HCT116 (cell line): ENCODE measurements at regions not wholly inside any gene's neighbourhood (a gene's known extent, or its start where the extent isn't known, plus 50 kb on each side); places are given as distances from the start of the nearest gene placed in this dataset.

ENCODE experiments used
- ATAC-seq: fragments of 200-7000 bp; cut with Tn5 transposase; 2 replicates; pipeline ENCODE4 v1.9.1; 2020; ENCODE audit warnings: mild to moderate bottlenecking, moderate library complexity
- BruUV-seq: library from RNA; stranded (reverse); fragments of 400-500 nt; replicated peaks from 2 replicates; lab custom pipeline; 2021; lab: Mats Ljungman, UMichigan
- CTCF ChIA-PET: fragments of 300-600 bp; sonication (Branson Sonifier 250); formaldehyde crosslinking; loops from one replicate; lab custom pipeline; 2021; ENCODE audit warnings: antibody characterized with exemption; lab: Charles Lee
- POLR2A ChIA-PET: fragments of 300-600, 350-600 bp; sonication (Branson Sonifier 250); formaldehyde crosslinking; loops from one replicate; lab custom pipeline; 2021; ENCODE audit warnings: antibody characterized with exemption; lab: Charles Lee
- RAD21 ChIA-PET, 2 experiments: fragments of 300-600 bp; sonication (Branson Sonifier 250); formaldehyde crosslinking; loops; one replicate each; lab custom pipeline; 2023; ENCODE audit warnings: low total read pairs in 2 of 2; ENCODE audit not compliant: uncharacterized antibody in 2 of 2, unreplicated experiment in 2 of 2, low non-redundant PET in 1 of 2; lab: Charles Lee
- DNase-seq: peaks from one replicate; pipeline ENCODE4 v3.0.0-alpha.2; 2010; ENCODE audit warnings: low read depth, low spot score
- H2AFZ ChIP-seq: fragments of 200-600 bp; shearing (Covaris generic), sonication (generic); 2 replicates; pipeline ENCODE4 v1.6.1; 2017; ENCODE audit warnings: low read depth, mixed run types, mixed read lengths, antibody characterized with exemption, low read length; ENCODE audit not compliant: poor library complexity, severe bottlenecking
- H3K27ac ChIP-seq: 2 replicates; pipeline ENCODE4 v1.5.1; 2012; ENCODE audit warnings: low read depth, low read length
- H3K27me3 ChIP-seq: fragments of 200-600 bp; sonication (generic); 2 replicates; pipeline ENCODE4 v1.6.1; 2016; ENCODE audit warnings: mixed run types, low read length, mixed read lengths; ENCODE audit not compliant: insufficient read depth
- H3K36me3 ChIP-seq, 2 experiments: fragments of 200-500 bp in 1 of 2; fragments of 200-600 bp in 1 of 2; sonication (Bioruptor generic) in 1 of 2; sonication (generic) in 1 of 2; 2 replicates each; pipeline versions ENCODE4 v1.5.1 to v1.6.1; 2014 to 2016; ENCODE audit warnings: low read length in 2 of 2, inconsistent platforms in 1 of 2, mixed read lengths in 1 of 2, mixed run types in 1 of 2; ENCODE audit not compliant: insufficient read depth in 2 of 2, control insufficient read depth in 1 of 2
- H3K4me1 ChIP-seq, 2 experiments: fragments of 200-600 bp in 1 of 2; sonication (generic) in 1 of 2; 2 replicates each; pipeline versions ENCODE4 v1.5.1 to v1.6.1; 2012 to 2017; ENCODE audit warnings: low read length in 2 of 2, inconsistent platforms in 1 of 2, mild to moderate bottlenecking in 1 of 2, mixed read lengths in 1 of 2, mixed run types in 1 of 2, moderate library complexity in 1 of 2; ENCODE audit not compliant: insufficient read depth in 2 of 2, control insufficient read depth in 1 of 2
- H3K4me2 ChIP-seq: fragments of 200-600 bp; sonication (generic); 2 replicates; pipeline ENCODE4 v1.6.1; 2017; ENCODE audit warnings: mixed run types, low read length, mixed read lengths
- H3K4me3 ChIP-seq, 2 experiments: fragments of 200-600 bp in 1 of 2; sonication (generic) in 1 of 2; replicated peaks in 1 of 2; 2 replicates each; pipeline ENCODE4 v1.5.1; 2011 to 2016; ENCODE audit warnings: low read length in 2 of 2, control low read depth in 1 of 2, low read depth in 1 of 2, mild to moderate bottlenecking in 1 of 2, mixed read lengths in 1 of 2, mixed run types in 1 of 2
- H3K79me2 ChIP-seq: fragments of 200-600 bp; sonication (generic); 2 replicates; pipeline ENCODE4 v1.6.1; 2017; ENCODE audit warnings: mild to moderate bottlenecking, mixed run types, low read length, moderate library complexity, mixed read lengths; ENCODE audit not compliant: insufficient read depth
- H3K9ac ChIP-seq: fragments of 200-600 bp; sonication (generic); 2 replicates; pipeline ENCODE4 v1.6.1; 2016; ENCODE audit warnings: low read length, mixed read lengths
- H3K9me2 ChIP-seq: fragments of 200-600 bp; sonication (generic), shearing (Covaris generic); 2 replicates; pipeline ENCODE4 v1.6.1; 2017; ENCODE audit warnings: mixed run types, mild to moderate bottlenecking, moderate library complexity; ENCODE audit not compliant: insufficient read depth
- H3K9me3 ChIP-seq, 2 experiments: fragments of 200-500 bp in 1 of 2; fragments of 200-600 bp in 1 of 2; sonication (Bioruptor generic) in 1 of 2; sonication (generic) in 1 of 2; 2 replicates each; pipeline ENCODE4 v1.6.1; 2014 to 2017; ENCODE audit warnings: low read length in 2 of 2, mixed read lengths in 2 of 2, inconsistent platforms in 1 of 2, low read depth in 1 of 2, mild to moderate bottlenecking in 1 of 2, mixed run types in 1 of 2, moderate library complexity in 1 of 2; ENCODE audit not compliant: control insufficient read depth in 1 of 2, insufficient read depth in 1 of 2
- H4K20me1 ChIP-seq: fragments of 200-600 bp; sonication (generic), shearing (Covaris generic); 2 replicates; pipeline ENCODE4 v1.6.1; 2017; ENCODE audit warnings: mixed run types, mild to moderate bottlenecking, moderate library complexity; ENCODE audit not compliant: insufficient read depth
- CEBPB ChIP-seq: IDR thresholded peaks from 2 replicates; pipeline ENCODE4 v1.6.1; 2012; ENCODE audit warnings: low read depth
- ELF1 ChIP-seq: IDR thresholded peaks from 2 replicates; pipeline ENCODE4 v1.6.1; 2012; ENCODE audit warnings: low read depth, borderline replicate concordance
- EZH2 ChIP-seq: fragments of 200-600 bp; sonication (generic); IDR thresholded peaks from 2 replicates; pipeline ENCODE4 v1.6.1; 2017; ENCODE audit warnings: antibody characterized with exemption, mixed run types
- EZH2phosphoT487 ChIP-seq: fragments of 200-600 bp; IDR thresholded peaks from 2 replicates; pipeline ENCODE4 v1.6.1; 2018; ENCODE audit warnings: antibody characterized with exemption, borderline replicate concordance
- FOSL1 ChIP-seq: IDR thresholded peaks from 2 replicates; pipeline ENCODE4 v1.6.1; 2012; ENCODE audit warnings: low read depth
- POLR2AphosphoS5 ChIP-seq: IDR thresholded peaks from 2 replicates; pipeline ENCODE4 v1.6.1; 2011; ENCODE audit warnings: mild to moderate bottlenecking, low read depth, low read length, moderate library complexity
- REST ChIP-seq: IDR thresholded peaks from 2 replicates; pipeline ENCODE4 v1.6.1; 2012; ENCODE audit warnings: low read depth
- SIN3A ChIP-seq: IDR thresholded peaks from 2 replicates; pipeline ENCODE4 v1.6.1; 2012; ENCODE audit warnings: low read depth
- YY1 ChIP-seq: IDR thresholded peaks from 2 replicates; pipeline ENCODE4 v1.6.1; 2011; ENCODE audit warnings: low read length, low read depth, moderate library complexity, mild to moderate bottlenecking; ENCODE audit not compliant: insufficient replicate concordance; ENCODE audit errors: extremely low read depth
- ZFX ChIP-seq: fragments of 450-650 bp; IDR thresholded peaks from 2 replicates; pipeline ENCODE4 v1.6.1; 2017
- ZNF274 ChIP-seq: fragments of 200-500 bp; sonication (Bioruptor generic); IDR thresholded peaks from 2 replicates; pipeline ENCODE4 v1.6.1; 2014; ENCODE audit warnings: mild to moderate bottlenecking, low read depth, low read length, inconsistent platforms
- intact Hi-C: fragments of 100-400 bp; cut with micrococcal nuclease; formaldehyde crosslinking; loops from 2 replicates; pipeline ENCODE4 v1.10.0; 2022

GRCh38 chr7:115352375-115352774 lies 430.5 kb downstream of the MDFIC start:
- Histone ChIP-seq H3K36me3 (no peaks in the 10 kb centered on the region), H3K79me2 (no peaks in the 10 kb centered on the region), H3K9me3 (no peaks in the 10 kb centered on the region), H3K27me3 (no peaks in the 10 kb centered on the region), H3K4me3 (no peak overlapping the region), H3K4me1 (no peaks in the 10 kb centered on the region), H3K4me2 (no peak overlapping the region), H2AFZ (peak overlapping the region; percentile 19), H4K20me1 (no peaks in the 10 kb centered on the region), H3K27ac (no peak overlapping the region), H3K9me2 (no peaks in the 10 kb centered on the region), H3K9ac (no peak overlapping the region)
- no TSS peak for BruUV-seq
- no peak for TF ChIP-seq SIN3A
- 0 out of 2 replicates have a peak, but pooled peaks have one; percentile 23 for TF ChIP-seq CEBPB
- ChIA-PET RAD21 (no interaction called here), CTCF (interaction anchor here (1.0 to 1.3 kb wide), 3 partner anchors 12 to 500 kb away, joined by 3 to 5 read pairs (median 3); no protein-coding TSS in a partner anchor), POLR2A (no interaction called here)
- 0 out of 2 replicates have a peak, but pooled peaks have one; percentile 30 for ATAC-seq
- intact Hi-C loops: loop anchor here (10.0 kb wide), 2 partner anchors 258 to 488 kb away; no protein-coding TSS in a partner anchor
- no peak for DNase-seq

- H3K9ac ChIP-seq: no peak overlapping the region
- H3K79me2 ChIP-seq: no peaks in the 10 kb centered on the region
- no peak overlapping the region for H3K27ac ChIP-seq
- ChIA-PET POLR2A (no interaction called here), CTCF (no interaction called here), RAD21 (no interaction called here)
- no peak overlapping the region for H3K4me3 ChIP-seq
- no TSS peak for BruUV-seq
- H3K4me1 ChIP-seq: no peaks in the 10 kb centered on the region
- ATAC-seq (no peak), DNase-seq (no peak)
- no peaks in the 10 kb centered on the region for H3K9me2 ChIP-seq
- no peaks in the 10 kb centered on the region for H3K9me3 ChIP-seq
- no peak overlapping the region for H3K4me2 ChIP-seq
- intact Hi-C loops: loop anchor here (10.0 kb wide), 2 partner anchors 256 to 486 kb away; no protein-coding TSS in a partner anchor
- H3K36me3 ChIP-seq: no peaks in the 10 kb centered on the region
- no peak overlapping the region for H2AFZ ChIP-seq
- H4K20me1 ChIP-seq: no peaks in the 10 kb centered on the region
- TF ChIP-seq YY1 (no peak), ZNF274 (no peak), EZH2phosphoT487 (no peak), ELF1 (no peak), EZH2 (no peak), FOSL1 (no peak), POLR2AphosphoS5 (no peak), CEBPB (no peak), ZFX (no peak), REST (no peak)
- no peaks in the 10 kb centered on the region for H3K27me3 ChIP-seq
Measured at GRCh38 chr7:115350764-115351163, 428.9 kb downstream of the MDFIC start.
